ENCODE measurements at regions not wholly inside any gene's neighbourhood (a gene's known extent, or its start where the extent isn't known, plus 50 kb on each side); places are given as distances from the start of the nearest gene placed in this dataset.

- DNase-seq (ENCODE audit: low spot score, unreplicated experiment), result no peak
- peaks cover 2% of the 10 kb centered on the region for H3K36me3 Mint-ChIP-seq (ENCODE audit: insufficient read depth)
- TF ChIP-seq CTCF (IDR thresholded peaks at IDR 0.05; ENCODE audit: unreplicated experiment), result no peak
- H3K9me3 Mint-ChIP-seq (ENCODE audit: low read depth), result peaks cover 28% of the 10 kb centered on the region
- no peaks in the 10 kb centered on the region for H3K27me3 Mint-ChIP-seq
- H3K4me3 Mint-ChIP-seq (ENCODE audit: low read depth), result no peak overlapping the region
- no peak overlapping the region for H3K27ac Mint-ChIP-seq
- peaks cover 2% of the 10 kb centered on the region for H3K4me1 Mint-ChIP-seq (ENCODE audit: low read depth)
Observed at GRCh38 chr2:66814916-66815315, 380.0 kb downstream of the MEIS1 start.

GRCh38 chr2:66815886-66816285 is 381.0 kb downstream of the MEIS1 start:
- Mint-ChIP-seq H3K27ac (no peak overlapping the region), H3K36me3 (ENCODE audit: insufficient read depth) (peaks cover 5% of the 10 kb centered on the region), H3K4me1 (ENCODE audit: low read depth) (peaks cover 2% of the 10 kb centered on the region), H3K4me3 (ENCODE audit: low read depth) (no peak overlapping the region), H3K27me3 (no peaks in the 10 kb centered on the region), H3K9me3 (ENCODE audit: low read depth) (peaks cover 33% of the 10 kb centered on the region)
- DNase-seq (ENCODE audit: low spot score, unreplicated experiment), result no peak
- no peak for TF ChIP-seq CTCF (IDR thresholded peaks at IDR 0.05; ENCODE audit: unreplicated experiment)

GRCh38 chr2:66821168-66821567 is 386.2 kb downstream of the MEIS1 start:
- Mint-ChIP-seq H3K4me1 (ENCODE audit: low read depth) (peaks cover 13% of the 10 kb centered on the region), H3K9me3 (ENCODE audit: low read depth) (peaks cover 24% of the 10 kb centered on the region), H3K27ac (no peak overlapping the region), H3K4me3 (ENCODE audit: low read depth) (no peak overlapping the region), H3K36me3 (ENCODE audit: insufficient read depth) (peaks cover 5% of the 10 kb centered on the region), H3K27me3 (no peaks in the 10 kb centered on the region)
- DNase-seq (ENCODE audit: low spot score, unreplicated experiment), result no peak
- TF ChIP-seq CTCF (IDR thresholded peaks at IDR 0.05; ENCODE audit: unreplicated experiment), result no peak

GRCh38 chr2:66822186-66822585 is 387.3 kb downstream of the MEIS1 start:
- Mint-ChIP-seq H3K4me3 (ENCODE audit: low read depth) (no peak overlapping the region), H3K27ac (no peak overlapping the region), H3K27me3 (no peaks in the 10 kb centered on the region), H3K36me3 (ENCODE audit: insufficient read depth) (peaks cover 5% of the 10 kb centered on the region), H3K9me3 (ENCODE audit: low read depth) (peaks cover 21% of the 10 kb centered on the region), H3K4me1 (ENCODE audit: low read depth) (peaks cover 19% of the 10 kb centered on the region)
- no peak for DNase-seq (ENCODE audit: low spot score, unreplicated experiment)
- no peak for TF ChIP-seq CTCF (IDR thresholded peaks at IDR 0.05; ENCODE audit: unreplicated experiment)

- H3K4me3 Mint-ChIP-seq (ENCODE audit: low read depth), result no peak overlapping the region
- peak overlapping the region; percentile 87 for H3K27ac Mint-ChIP-seq
Observed at GRCh38 chr2:66824926-66825325, 390.0 kb downstream of the MEIS1 start.

More at GRCh38 chr2:66824926-66825325, 390.0 kb downstream of the MEIS1 start:
- Mint-ChIP-seq H3K27me3 (no peaks in the 10 kb centered on the region), H3K36me3 (ENCODE audit: insufficient read depth) (peaks cover 3% of the 10 kb centered on the region), H3K4me1 (ENCODE audit: low read depth) (peaks cover 31% of the 10 kb centered on the region), H3K9me3 (ENCODE audit: low read depth) (peaks cover 5% of the 10 kb centered on the region)
- no peak for DNase-seq (ENCODE audit: low spot score, unreplicated experiment)
- no peak for TF ChIP-seq CTCF (IDR thresholded peaks at IDR 0.05; ENCODE audit: unreplicated experiment)
